H1 (cell line): ENCODE measurements at regions not wholly inside any gene's neighbourhood (a gene's known extent, or its start where the extent isn't known, plus 50 kb on each side); places are given as distances from the start of the nearest gene placed in this dataset.

Source experiments
- CTCF ChIA-PET: fragments of 300-600 bp; sonication (Branson Sonifier 250); formaldehyde crosslinking; loops from one replicate; lab custom pipeline; 2021; ENCODE audit not compliant: partially characterized antibody; lab: Charles Lee
- POLR2A ChIA-PET: fragments of 300-600 bp; sonication (Branson Sonifier 250); formaldehyde crosslinking; loops from one replicate; lab custom pipeline; 2021; ENCODE audit warnings: inconsistent platforms; ENCODE audit not compliant: partially characterized antibody; lab: Charles Lee
- DNase-seq, 2 experiments: peaks; one replicate each; pipeline versions ENCODE4 v3.0.0 to v3.0.0-alpha.2; 2010 to 2022; ENCODE audit warnings: low spot score in 2 of 2, low read depth in 1 of 2, mixed read lengths in 1 of 2
- FAIRE-seq: peaks from 2 replicates; lab custom pipeline; 2011; peaks lifted over from hg19 to GRCh38; lab: Jason Lieb, UNC
- H2AFZ ChIP-seq: 2 replicates; pipeline ENCODE4 v1.8.1; 2012; ENCODE audit warnings: low read length, inconsistent platforms
- H2AK5ac ChIP-seq: 2 replicates; pipeline ENCODE4 v1.6.1; 2013; ENCODE audit warnings: low read depth, low read length
- H2BK120ac ChIP-seq: replicated peaks from 2 replicates; pipeline ENCODE3; 2013; ENCODE audit warnings: low read depth, low read length, inconsistent platforms
- H2BK12ac ChIP-seq: 2 replicates; pipeline ENCODE4 v1.6.1; 2013; ENCODE audit warnings: low read depth, low read length
- H2BK15ac ChIP-seq: 2 replicates; pipeline ENCODE4 v1.6.1; 2013; ENCODE audit warnings: low read length
- H2BK20ac ChIP-seq: 2 replicates; pipeline ENCODE4 v1.6.1; 2013; ENCODE audit warnings: low read length
- H2BK5ac ChIP-seq: 2 replicates; pipeline ENCODE4 v1.6.1; 2013; ENCODE audit warnings: low read depth, low read length
- H3K14ac ChIP-seq: 2 replicates; pipeline ENCODE4 v1.6.1; 2013; ENCODE audit warnings: inconsistent platforms; ENCODE audit not compliant: insufficient read length
- H3K18ac ChIP-seq: 2 replicates; pipeline ENCODE4 v1.6.1; 2013; ENCODE audit warnings: low read length; ENCODE audit errors: extremely low read depth
- H3K23ac ChIP-seq: 2 replicates; pipeline ENCODE4 v1.6.1; 2013; ENCODE audit warnings: inconsistent platforms; ENCODE audit not compliant: insufficient read length
- H3K23me2 ChIP-seq: 2 replicates; pipeline ENCODE4 v1.6.1; 2013; ENCODE audit warnings: low read depth, low read length
- H3K27ac ChIP-seq: 2 replicates; pipeline ENCODE4 v1.6.1; 2011; ENCODE audit warnings: low read depth, low read length, inconsistent platforms
- H3K27me3 ChIP-seq, 4 experiments: replicated peaks in 1 of 4; 1 replicate in 1 of 4; 2 replicates in 3 of 4; pipeline versions ENCODE4 v1.6.1 to v1.8.1; 2011 to 2013; ENCODE audit warnings: low read length in 3 of 4, mild to moderate bottlenecking in 3 of 4, inconsistent platforms in 2 of 4, mixed read lengths in 2 of 4, moderate library complexity in 1 of 4; ENCODE audit not compliant: control insufficient read depth in 3 of 4, insufficient read depth in 3 of 4; ENCODE audit errors: extremely low read depth in 1 of 4
- H3K36me3 ChIP-seq, 4 experiments: 2 replicates each; pipeline versions ENCODE4 v1.6.1 to v1.8.1; 2011 to 2013; ENCODE audit warnings: mild to moderate bottlenecking in 4 of 4, low read length in 3 of 4, moderate library complexity in 2 of 4, control low read depth in 1 of 4, inconsistent platforms in 1 of 4; ENCODE audit not compliant: insufficient read depth in 4 of 4, control insufficient read depth in 2 of 4
- H3K4ac ChIP-seq: replicated peaks from 2 replicates; pipeline ENCODE3; 2013; ENCODE audit warnings: low read length, low read depth, mixed read lengths, inconsistent platforms; ENCODE audit not compliant: insufficient read length
- H3K4me1 ChIP-seq, 4 experiments: replicated peaks in 1 of 4; 1 replicate in 1 of 4; 2 replicates in 3 of 4; pipeline versions ENCODE4 v1.6.1 to v1.8.1; 2011 to 2013; ENCODE audit warnings: low read length in 3 of 4, inconsistent platforms in 2 of 4, mixed read lengths in 1 of 4; ENCODE audit not compliant: insufficient read depth in 4 of 4, control insufficient read depth in 3 of 4
- H3K4me2 ChIP-seq, 2 experiments: 2 replicates each; pipeline versions ENCODE4 v1.6.1 to v1.8.1; 2011 to 2013; ENCODE audit warnings: low read depth in 2 of 2, low read length in 2 of 2, control low read depth in 1 of 2, inconsistent platforms in 1 of 2, mild to moderate bottlenecking in 1 of 2; ENCODE audit not compliant: insufficient read depth in 1 of 2
- H3K4me3 ChIP-seq, 4 experiments: fragments of 200-600, 300-600 bp in 1 of 4; sonication (generic), shearing (Covaris generic), sonication (Bioruptor Twin) in 1 of 4; 2 replicates each; pipeline versions ENCODE4 v1.5.1 to v1.8.1; 2011 to 2016; ENCODE audit warnings: low read length in 4 of 4, low read depth in 3 of 4, control low read depth in 2 of 4, inconsistent platforms in 2 of 4, mild to moderate bottlenecking in 2 of 4, mixed read lengths in 1 of 4, moderate library complexity in 1 of 4; ENCODE audit not compliant: insufficient read depth in 2 of 4; ENCODE audit errors: extremely low read depth in 1 of 4
- H3K56ac ChIP-seq: replicated peaks from 2 replicates; pipeline ENCODE3; 2013; ENCODE audit warnings: low read depth, mild to moderate bottlenecking, mixed read lengths, low read length, inconsistent platforms; ENCODE audit not compliant: insufficient read length
- H3K79me1 ChIP-seq: 2 replicates; pipeline ENCODE4 v1.6.1; 2013; ENCODE audit warnings: low read depth, low read length, control low read depth
- H3K79me2 ChIP-seq, 2 experiments: 2 replicates each; pipeline versions ENCODE4 v1.6.1 to v1.8.1; 2012 to 2013; ENCODE audit warnings: low read length in 2 of 2, mild to moderate bottlenecking in 2 of 2, inconsistent platforms in 1 of 2; ENCODE audit not compliant: insufficient read depth in 2 of 2, control insufficient read depth in 1 of 2
- H3K9ac ChIP-seq, 4 experiments: replicated peaks in 1 of 4; 1 replicate in 1 of 4; 2 replicates in 3 of 4; pipeline versions ENCODE4 v1.6.1 to v1.8.1; 2011 to 2013; ENCODE audit warnings: low read depth in 3 of 4, low read length in 3 of 4, control low read depth in 2 of 4, mild to moderate bottlenecking in 2 of 4, moderate library complexity in 2 of 4, inconsistent platforms in 1 of 4; ENCODE audit errors: extremely low read depth in 1 of 4
- H3K9me3 ChIP-seq, 2 experiments: 2 replicates each; pipeline versions ENCODE4 v1.6.1 to v1.8.1; 2012 to 2013; ENCODE audit warnings: mild to moderate bottlenecking in 2 of 2, moderate library complexity in 2 of 2, control low read depth in 1 of 2, inconsistent platforms in 1 of 2, low read depth in 1 of 2, low read length in 1 of 2, mixed read lengths in 1 of 2; ENCODE audit not compliant: insufficient read depth in 2 of 2
- H4K20me1 ChIP-seq, 2 experiments: replicated peaks in 1 of 2; 2 replicates each; pipeline versions ENCODE3 to v1.8.1; 2011 to 2013; ENCODE audit warnings: inconsistent platforms in 2 of 2, low read length in 2 of 2, mild to moderate bottlenecking in 1 of 2; ENCODE audit not compliant: insufficient read depth in 2 of 2, control insufficient read depth in 1 of 2
- H4K5ac ChIP-seq: 2 replicates; pipeline ENCODE4 v1.6.1; 2013; ENCODE audit warnings: low read length, low read depth, mixed read lengths, inconsistent platforms; ENCODE audit not compliant: insufficient read length
- H4K8ac ChIP-seq: 2 replicates; pipeline ENCODE4 v1.8.0; 2013; ENCODE audit warnings: mild to moderate bottlenecking, moderate library complexity, low read length, inconsistent platforms; ENCODE audit not compliant: insufficient read depth; ENCODE audit errors: extremely low read depth
- H4K91ac ChIP-seq: replicated peaks from 2 replicates; pipeline ENCODE3; 2013; ENCODE audit warnings: low read length, mixed read lengths, inconsistent platforms; ENCODE audit not compliant: insufficient read length
- CTBP2 ChIP-seq: IDR thresholded peaks from 2 replicates; pipeline ENCODE4 v1.7.0; 2011; ENCODE audit warnings: borderline replicate concordance, mild to moderate bottlenecking, moderate library complexity, mixed read lengths, low read length; ENCODE audit not compliant: insufficient read depth, insufficient read length
- SAP30 ChIP-seq: fragments of 300-600 bp; sonication (generic); IDR thresholded peaks from 2 replicates; pipeline ENCODE4 v1.7.1; 2012; ENCODE audit warnings: low read length, moderate library complexity, mild to moderate bottlenecking, inconsistent platforms; ENCODE audit not compliant: insufficient read depth, insufficient replicate concordance
- WGBS, 2 experiments: shearing (Covaris generic) in 1 of 2; methylation state at CpG; one replicate each; pipeline versions ENCODE4 v1.1.6 to v1.1.7; 2013 to 2015; ENCODE audit warnings: low lambda C conversion rate in 2 of 2, mixed read lengths in 2 of 2, inconsistent platforms in 1 of 2, low coverage in 1 of 2, missing lambda C conversion rate in 1 of 2; ENCODE audit not compliant: insufficient replicate concordance in 2 of 2, insufficient coverage in 1 of 2, insufficient read length in 1 of 2; ENCODE audit errors: extremely low coverage in 1 of 2, missing lambda C conversion rate in 1 of 2; 5-methylcytosine and 5-hydroxymethylcytosine counted together

GRCh38 chr12:32964981-32965585 lies 68.5 kb upstream of the PKP2 start:
- CTCF ChIA-PET, result interaction anchor here (1.3 kb wide), 2 partner anchors 14 to 18 kb away, joined by 4 read pairs; no protein-coding TSS in a partner anchor
- Histone ChIP-seq H2BK15ac (no peak overlapping the region), H3K9ac (no peak overlapping the region), H3K36me3 (no peaks in the 10 kb centered on the region), H4K20me1 (no peaks in the 10 kb centered on the region), H3K27me3 (no peaks in the 10 kb centered on the region), H2AFZ (no peak overlapping the region), H2BK20ac (no peak overlapping the region), H3K23ac (no peak overlapping the region), H3K56ac (no peak overlapping the region), H2BK120ac (no peak overlapping the region), H4K8ac (no peak overlapping the region), H3K27ac (no peak overlapping the region), H3K9me3 (no peaks in the 10 kb centered on the region), H3K4me2 (no peak overlapping the region), H3K14ac (no peak overlapping the region), H2BK5ac (no peak overlapping the region), H3K4me1 (no peaks in the 10 kb centered on the region), H3K23me2 (no peaks in the 10 kb centered on the region), H3K4ac (no peak overlapping the region), H3K18ac (no peak overlapping the region), H3K79me1 (no peaks in the 10 kb centered on the region), H2BK12ac (no peak overlapping the region), H3K79me2 (no peaks in the 10 kb centered on the region), H3K4me3 (no peak overlapping the region), H4K5ac (no peak overlapping the region), H4K91ac (no peak overlapping the region), H2AK5ac (no peak overlapping the region)
- FAIRE-seq (no peak), DNase-seq (no peak)
- 88% methylated on average over 9 of the region's 9 CpGs; no CpG with 5 or more reads in 1 of the 2 experiments for WGBS, 2 experiments
- no peak for TF ChIP-seq CTBP2
- no peak for TF ChIP-seq SAP30
- POLR2A ChIA-PET, result no interaction called here
